HG02763 (cell line): ENCODE measurements at regions not wholly inside any gene's neighbourhood (a gene's known extent, or its start where the extent isn't known, plus 50 kb on each side); places are given as distances from the start of the nearest gene placed in this dataset.
A peak's percentile ranks its signal among the peaks of the same experiment; 100 is the strongest.

Experiments used
- ATAC-seq: cut with Tn5 transposase; IDR thresholded peaks from one replicate; pipeline ENCODE4 v1.9.1; 2021; ENCODE audit warnings: mild to moderate bottlenecking, moderate library complexity; ENCODE audit not compliant: unreplicated experiment

GRCh38 chr10:60666221-60666620 is 112.1 kb upstream of the CDK1 start:
- ATAC-seq: no peak

GRCh38 chr10:60664859-60665258 is 113.4 kb upstream of the CDK1 start:
- ATAC-seq: no peak

- no peak for ATAC-seq
Measured at GRCh38 chr10:60663850-60664249, 114.4 kb upstream of the CDK1 start.

- no peak for ATAC-seq
Measured at GRCh38 chr10:60662917-60663614, 115.2 kb upstream of the CDK1 start.

- no peak for ATAC-seq
Measured at GRCh38 chr10:60661637-60662036, 116.6 kb upstream of the CDK1 start.

GRCh38 chr10:60660625-60661024 is 117.7 kb upstream of the CDK1 start:
- no peak for ATAC-seq

- ATAC-seq: no peak
Measured at GRCh38 chr10:60654813-60655464, 123.3 kb upstream of the CDK1 start.

- peak; percentile 89 for ATAC-seq
Measured at GRCh38 chr10:60652628-60653027, 125.7 kb upstream of the CDK1 start.

GRCh38 chr10:60650378-60650800 is 127.9 kb upstream of the CDK1 start:
- ATAC-seq: no peak

- no peak for ATAC-seq
Measured at GRCh38 chr10:60649485-60650377, 128.5 kb upstream of the CDK1 start.

GRCh38 chr10:60648761-60649160 is 129.5 kb upstream of the CDK1 start:
- ATAC-seq: no peak

- no peak for ATAC-seq
Measured at GRCh38 chr10:60646966-60647796, 131.1 kb upstream of the CDK1 start.

- ATAC-seq: no peak
Measured at GRCh38 chr10:60645980-60646379, 132.3 kb upstream of the CDK1 start.

GRCh38 chr10:60644436-60645130 is 133.7 kb upstream of the CDK1 start:
- ATAC-seq: no peak

GRCh38 chr10:60643874-60644273 is 134.4 kb upstream of the CDK1 start:
- ATAC-seq: no peak

- ATAC-seq: no peak
Measured at GRCh38 chr10:60629332-60629731, 148.9 kb upstream of the CDK1 start.

GRCh38 chr10:60627778-60628748 is 150.2 kb upstream of the CDK1 start:
- ATAC-seq: no peak

GRCh38 chr10:60626037-60626436 is 152.2 kb upstream of the CDK1 start:
- no peak for ATAC-seq

GRCh38 chr10:60623627-60624026 is 154.7 kb upstream of the CDK1 start:
- ATAC-seq: no peak
